Activated T-cell treated with anti-CD3 and anti-CD28 coated beads, Interleukin-2, amount 50 U/mL, for 48 hours (primary cell): ENCODE measurements at regions not wholly inside any gene's neighbourhood (a gene's known extent, or its start where the extent isn't known, plus 50 kb on each side); places are given as distances from the start of the nearest gene placed in this dataset.
"Not testable (repeated sequence)": the region's sequence is repeated elsewhere in the genome, so short reads cannot be mapped to it uniquely, and the experiment has no call there.

Source experiments
- DNase-seq, 2 experiments: peaks; one replicate each; pipeline ENCODE4 v3.0.0-alpha.2; 2020

- DNase-seq: not testable (repeated sequence)
These were observed 132.8 kb upstream of the STARD13 start for GRCh38 chr13:33418224-33418953.

GRCh38 chr13:33420117-33420516 lies 134.6 kb upstream of the STARD13 start:
- DNase-seq: not testable (repeated sequence)

- no peak for DNase-seq
These were observed 140.6 kb upstream of the STARD13 start for GRCh38 chr13:33426131-33426530.

- DNase-seq: no peak
These were observed 147.8 kb upstream of the STARD13 start for GRCh38 chr13:33433316-33433715.

GRCh38 chr13:33434676-33435075 lies 149.1 kb upstream of the STARD13 start:
- no peak for DNase-seq

GRCh38 chr13:33435207-33435606 lies 149.7 kb upstream of the STARD13 start:
- DNase-seq: no peak

GRCh38 chr13:33438918-33439317 lies 153.4 kb upstream of the STARD13 start:
- DNase-seq: no peak

- no peak for DNase-seq
These were observed 155.5 kb upstream of the STARD13 start for GRCh38 chr13:33441015-33441414.

- no peak for DNase-seq
These were observed 159.5 kb upstream of the STARD13 start for GRCh38 chr13:33445024-33445423.

GRCh38 chr13:33445476-33445875 lies 159.9 kb upstream of the STARD13 start:
- DNase-seq: no peak

GRCh38 chr13:33446821-33447725 lies 161.5 kb upstream of the STARD13 start:
- no peak for DNase-seq

GRCh38 chr13:33448889-33449288 lies 163.3 kb upstream of the STARD13 start:
- no peak for DNase-seq

GRCh38 chr13:33450956-33451709 lies 165.6 kb upstream of the STARD13 start:
- DNase-seq: no peak

- DNase-seq: no peak
These were observed 167.4 kb upstream of the STARD13 start for GRCh38 chr13:33452873-33453517.

GRCh38 chr13:33453936-33454335 lies 168.4 kb upstream of the STARD13 start:
- DNase-seq: no peak

GRCh38 chr13:33454844-33455705 lies 169.5 kb upstream of the STARD13 start:
- no peak for DNase-seq

GRCh38 chr13:33459702-33460101 lies 174.1 kb upstream of the STARD13 start:
- DNase-seq: no peak

GRCh38 chr13:33462109-33462508 lies 176.6 kb upstream of the STARD13 start:
- DNase-seq: no peak

GRCh38 chr13:33464345-33464744 lies 178.8 kb upstream of the STARD13 start:
- DNase-seq: no peak

GRCh38 chr13:33466262-33466661 lies 180.7 kb upstream of the STARD13 start:
- DNase-seq: no peak

- DNase-seq: no peak
These were observed 182.0 kb upstream of the STARD13 start for GRCh38 chr13:33467556-33467955.

GRCh38 chr13:33471204-33471603 lies 185.6 kb upstream of the STARD13 start:
- no peak for DNase-seq
